ENCODE measurements at regions not wholly inside any gene's neighbourhood (a gene's known extent, or its start where the extent isn't known, plus 50 kb on each side); places are given as distances from the start of the nearest gene placed in this dataset.

GRCh38 chrX:39421006-39421405, 619.7 kb downstream of the MID1IP1 start:
- no peaks in the 10 kb centered on the region for H3K9me3 ChIP-seq (ENCODE audit: control insufficient read depth in 4 of 4, low read length in 3 of 4)
- no peak for DNase-seq (ENCODE audit: low spot score)
- no peak overlapping the region for H3K27ac ChIP-seq (ENCODE audit: low read depth in 1 of 2, low read length in 2 of 2)
- H3K9ac ChIP-seq (ENCODE audit: low read depth in 1 of 2, low read length in 2 of 2): no peak overlapping the region
- WGBS: 86% methylated on average over 3 of the region's 3 CpGs
- H3K27me3 ChIP-seq (ENCODE audit: control insufficient read depth in 4 of 4, insufficient read depth in 4 of 4, low read length in 3 of 4): no peaks in the 10 kb centered on the region
- H3K4me1 ChIP-seq (ENCODE audit: control insufficient read depth in 4 of 4, insufficient read depth in 4 of 4, low read length in 3 of 4): peaks cover 6 to 23% (median 20%) of the 10 kb centered on the region in 4 donors
- TF ChIP-seq EGR1 (IDR thresholded peaks at IDR 0.05; ENCODE audit: low read depth in 2 of 2): no peak
- TF ChIP-seq MAX (IDR thresholded peaks at IDR 0.05): no peak
- TF ChIP-seq RXRA (IDR thresholded peaks at IDR 0.05): no peak
- no peak for TF ChIP-seq YY1 (IDR thresholded peaks at IDR 0.05)
- no peak overlapping the region for H3K4me3 ChIP-seq (ENCODE audit: low read depth in 1 of 3, low read length in 3 of 3)
- H3K36me3 ChIP-seq (ENCODE audit: control insufficient read depth in 4 of 4, insufficient read depth in 3 of 4, low read depth in 1 of 4, low read length in 3 of 4): no peaks in the 10 kb centered on the region

GRCh38 chrX:39425124-39425806, 624.0 kb downstream of the MID1IP1 start:
- no peak overlapping the region for H3K27ac ChIP-seq (ENCODE audit: low read depth in 1 of 2, low read length in 2 of 2)
- WGBS: 93% methylated on average over 2 of the region's 2 CpGs
- no peaks in the 10 kb centered on the region for H3K27me3 ChIP-seq (ENCODE audit: control insufficient read depth in 4 of 4, insufficient read depth in 4 of 4, low read length in 3 of 4)
- H3K9me3 ChIP-seq (ENCODE audit: control insufficient read depth in 4 of 4, low read length in 3 of 4): no peaks in the 10 kb centered on the region
- H3K9ac ChIP-seq (ENCODE audit: low read depth in 1 of 2, low read length in 2 of 2): no peak overlapping the region
- peaks cover under 1 to 7% (median 2%) of the 10 kb centered on the region in 4 donors for H3K4me1 ChIP-seq (ENCODE audit: control insufficient read depth in 4 of 4, insufficient read depth in 4 of 4, low read length in 3 of 4)
- no peak for DNase-seq (ENCODE audit: low spot score)
- H3K36me3 ChIP-seq (ENCODE audit: control insufficient read depth in 4 of 4, insufficient read depth in 3 of 4, low read depth in 1 of 4, low read length in 3 of 4): no peaks in the 10 kb centered on the region
- H3K4me3 ChIP-seq (ENCODE audit: low read depth in 1 of 3, low read length in 3 of 3): no peak overlapping the region
- TF ChIP-seq SP1 (IDR thresholded peaks at IDR 0.05) (no peak), JUND (IDR thresholded peaks at IDR 0.05) (no peak), TAF1 (conservative IDR thresholded peaks at IDR 0.05) (no peak), MAX (IDR thresholded peaks at IDR 0.05) (no peak), EGR1 (IDR thresholded peaks at IDR 0.05; ENCODE audit: low read depth in 2 of 2) (no peak), HNF4G (IDR thresholded peaks at IDR 0.05) (no peak), CTCF (IDR thresholded peaks at IDR 0.05; ENCODE audit: low read depth, low read length, missing input control) (no peak), FOXA2 (IDR thresholded peaks at IDR 0.05) (no peak)

GRCh38 chrX:39426101-39426500, 624.8 kb downstream of the MID1IP1 start:
- TF ChIP-seq CTCF (IDR thresholded peaks at IDR 0.05; ENCODE audit: low read depth, low read length, missing input control): no peak
- Histone ChIP-seq H3K9ac (ENCODE audit: low read depth in 1 of 2, low read length in 2 of 2) (no peak overlapping the region), H3K36me3 (ENCODE audit: control insufficient read depth in 4 of 4, insufficient read depth in 3 of 4, low read depth in 1 of 4, low read length in 3 of 4) (no peaks in the 10 kb centered on the region), H3K4me3 (ENCODE audit: low read depth in 1 of 3, low read length in 3 of 3) (no peak overlapping the region), H3K9me3 (ENCODE audit: control insufficient read depth in 4 of 4, low read length in 3 of 4) (no peaks in the 10 kb centered on the region), H3K27ac (ENCODE audit: low read depth in 1 of 2, low read length in 2 of 2) (no peak overlapping the region), H3K4me1 (ENCODE audit: control insufficient read depth in 4 of 4, insufficient read depth in 4 of 4, low read length in 3 of 4) (no peaks in the 10 kb centered on the region), H3K27me3 (ENCODE audit: control insufficient read depth in 4 of 4, insufficient read depth in 4 of 4, low read length in 3 of 4) (no peaks in the 10 kb centered on the region)
- 93% methylated on average over 6 of the region's 6 CpGs for WGBS
- no peak for DNase-seq (ENCODE audit: low spot score)
